Stomach smooth muscle (tissue), 2 donors: ENCODE measurements at regions not wholly inside any gene's neighbourhood (a gene's known extent, or its start where the extent isn't known, plus 50 kb on each side); places are given as distances from the start of the nearest gene placed in this dataset.
"Not testable (repeated sequence)": the region's sequence is repeated elsewhere in the genome, so short reads cannot be mapped to it uniquely, and the experiment has no call there.

ENCODE experiments used
- H3K27ac ChIP-seq: one replicate; pipeline ENCODE4 v1.7.0; 2013; ENCODE audit warnings: mild to moderate bottlenecking, low read length, inconsistent platforms
- H3K27me3 ChIP-seq, 2 donors: one replicate each; pipeline ENCODE4 v1.7.0; 2013; ENCODE audit warnings: low read length in 2 of 2; ENCODE audit not compliant: insufficient read depth in 2 of 2, control insufficient read depth in 1 of 2
- H3K36me3 ChIP-seq, 2 donors: one replicate each; pipeline ENCODE4 v1.7.0; 2013; ENCODE audit warnings: low read length in 2 of 2; ENCODE audit not compliant: control insufficient read depth in 2 of 2, insufficient read depth in 2 of 2
- H3K4me1 ChIP-seq: one replicate; pipeline ENCODE4 v1.7.0; 2013; ENCODE audit warnings: low read length; ENCODE audit not compliant: control insufficient read depth, insufficient read depth
- H3K4me3 ChIP-seq, 2 donors: one replicate each; pipeline ENCODE4 v1.7.0; 2013; ENCODE audit warnings: low read length in 2 of 2
- H3K9ac ChIP-seq, 2 donors: one replicate each; pipeline ENCODE4 v1.7.0; 2013; ENCODE audit warnings: low read length in 2 of 2, mild to moderate bottlenecking in 1 of 2
- H3K9me3 ChIP-seq, 2 donors: one replicate each; pipeline ENCODE4 v1.7.0; 2013; ENCODE audit warnings: low read length in 2 of 2; ENCODE audit not compliant: control insufficient read depth in 2 of 2
- donor health status: healthy.
- donor health status: Pancreatic carcinoma.

DNA sequence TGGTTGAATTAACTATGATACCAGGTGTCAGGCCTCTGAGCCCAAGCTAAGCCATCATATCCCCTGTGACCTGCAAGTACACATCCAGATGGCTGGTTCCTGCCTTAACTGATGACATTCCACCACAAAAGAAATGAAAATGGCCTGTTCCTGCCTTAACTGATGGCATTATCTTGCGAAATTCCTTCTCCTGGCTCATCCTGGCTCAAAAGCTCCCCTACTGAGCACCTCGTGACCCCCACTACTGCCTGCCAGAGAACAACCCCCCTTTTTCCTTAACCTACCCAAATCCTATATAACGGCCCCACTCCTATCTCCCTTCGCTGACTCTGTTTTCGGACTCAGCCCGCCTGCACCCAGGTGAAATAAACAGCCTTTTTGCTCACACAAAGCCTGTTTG lies 1671.4 kb downstream of the C4orf33 start:
- not testable (repeated sequence) for H3K9me3 ChIP-seq, H3K27ac ChIP-seq

DNA sequence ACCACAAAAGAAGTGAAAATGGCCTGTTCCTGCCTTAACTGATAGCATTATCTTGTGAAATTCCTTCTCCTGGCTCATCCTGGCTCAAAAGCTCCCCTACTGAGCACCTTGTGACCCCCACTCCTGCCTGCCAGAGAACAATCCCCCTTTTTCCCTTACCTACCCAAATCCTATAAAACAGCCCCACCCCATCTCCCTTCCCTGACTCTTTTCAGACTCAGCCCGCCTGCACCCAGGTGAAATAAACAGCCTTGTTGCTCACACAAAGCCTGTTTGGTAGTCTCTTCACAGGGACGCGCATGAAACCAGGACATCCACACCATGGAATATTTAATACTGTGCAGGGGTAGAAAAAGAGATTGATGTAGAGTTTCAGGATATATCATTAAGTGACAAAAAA lies 1677.0 kb downstream of the C4orf33 start:
- not testable (repeated sequence) for H3K27ac ChIP-seq, H3K4me3 ChIP-seq, H3K9ac ChIP-seq, H3K36me3 ChIP-seq, H3K9me3 ChIP-seq, H3K27me3 ChIP-seq, H3K4me1 ChIP-seq

More for the DNA sequence above, 1671.4 kb downstream of the C4orf33 start:
- not testable (repeated sequence) for H3K9ac ChIP-seq, H3K4me1 ChIP-seq, H3K36me3 ChIP-seq, H3K4me3 ChIP-seq, H3K27me3 ChIP-seq

DNA sequence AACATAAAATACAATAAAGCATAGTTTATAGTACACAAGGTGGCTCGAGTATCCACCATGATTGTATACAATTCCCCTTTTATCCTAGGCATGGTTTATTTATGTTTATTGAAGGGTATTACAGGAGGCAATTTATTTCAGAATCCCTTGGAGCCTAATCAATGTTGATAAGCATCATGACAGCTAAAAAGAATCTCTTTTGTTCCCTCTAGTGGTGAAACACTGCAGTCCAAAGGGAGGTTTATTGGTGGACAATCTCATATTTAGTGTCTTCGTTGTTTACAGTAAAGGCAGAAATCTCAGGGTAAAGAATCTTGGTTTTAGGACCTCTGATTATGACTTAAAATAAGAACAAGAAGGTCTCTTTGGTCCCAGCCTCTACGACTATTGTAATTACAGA lies 1712.5 kb downstream of the C4orf33 start:
- no peaks in the 10 kb centered on the region for H3K36me3 ChIP-seq
- H3K4me1 ChIP-seq = no peaks in the 10 kb centered on the region
- H3K27me3 ChIP-seq = no peaks in the 10 kb centered on the region
- no peak overlapping the region for H3K4me3 ChIP-seq
- no peaks in the 10 kb centered on the region for H3K9me3 ChIP-seq
- H3K9ac ChIP-seq = no peak overlapping the region
- no peak overlapping the region for H3K27ac ChIP-seq

- Histone ChIP-seq H3K36me3 (no peaks in the 10 kb centered on the region), H3K4me3 (no peak overlapping the region), H3K9ac (no peak overlapping the region), H3K4me1 (no peaks in the 10 kb centered on the region), H3K27me3 (no peaks in the 10 kb centered on the region), H3K9me3 (no peaks in the 10 kb centered on the region), H3K27ac (no peak overlapping the region)
These were observed 1716.3 kb downstream of the C4orf33 start for GRCh38 chr4:130812117-130812765.

- no peaks in the 10 kb centered on the region for H3K9me3 ChIP-seq
- no peak overlapping the region for H3K27ac ChIP-seq
- H3K4me3 ChIP-seq = no peak overlapping the region
- no peaks in the 10 kb centered on the region for H3K4me1 ChIP-seq
- H3K27me3 ChIP-seq = no peaks in the 10 kb centered on the region
- H3K9ac ChIP-seq = no peak overlapping the region
- H3K36me3 ChIP-seq = no peaks in the 10 kb centered on the region
These were observed 1718.9 kb downstream of the C4orf33 start for GRCh38 chr4:130814896-130815295.

DNA sequence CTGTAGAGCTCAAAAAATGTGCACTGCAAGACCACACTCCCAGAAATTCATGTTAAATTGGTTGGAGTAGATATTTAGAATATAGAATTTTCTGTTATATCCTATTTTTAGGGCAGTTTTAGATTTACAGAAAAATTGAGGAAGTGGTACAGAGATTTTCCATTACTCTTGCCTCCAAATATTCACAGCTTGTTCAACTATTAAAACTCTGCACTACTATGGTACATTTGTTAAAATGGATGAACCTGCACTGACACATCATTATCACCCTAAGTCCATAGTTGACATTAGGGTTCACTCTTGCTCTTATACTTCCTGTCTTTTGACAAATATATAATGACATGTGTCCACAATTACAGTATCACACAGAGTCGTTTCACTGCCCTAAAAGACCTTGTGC lies 1724.5 kb downstream of the C4orf33 start:
- Histone ChIP-seq H3K36me3 (no peaks in the 10 kb centered on the region), H3K9me3 (no peaks in the 10 kb centered on the region), H3K4me3 (no peak overlapping the region), H3K27ac (no peak overlapping the region), H3K27me3 (no peaks in the 10 kb centered on the region), H3K9ac (no peak overlapping the region), H3K4me1 (no peaks in the 10 kb centered on the region)

GRCh38 chr4:130825284-130825683 lies 1729.3 kb downstream of the C4orf33 start:
- Histone ChIP-seq H3K4me1 (no peaks in the 10 kb centered on the region), H3K36me3 (no peaks in the 10 kb centered on the region), H3K4me3 (no peak overlapping the region), H3K9me3 (no peaks in the 10 kb centered on the region), H3K9ac (no peak overlapping the region), H3K27me3 (no peaks in the 10 kb centered on the region), H3K27ac (no peak overlapping the region)

DNA sequence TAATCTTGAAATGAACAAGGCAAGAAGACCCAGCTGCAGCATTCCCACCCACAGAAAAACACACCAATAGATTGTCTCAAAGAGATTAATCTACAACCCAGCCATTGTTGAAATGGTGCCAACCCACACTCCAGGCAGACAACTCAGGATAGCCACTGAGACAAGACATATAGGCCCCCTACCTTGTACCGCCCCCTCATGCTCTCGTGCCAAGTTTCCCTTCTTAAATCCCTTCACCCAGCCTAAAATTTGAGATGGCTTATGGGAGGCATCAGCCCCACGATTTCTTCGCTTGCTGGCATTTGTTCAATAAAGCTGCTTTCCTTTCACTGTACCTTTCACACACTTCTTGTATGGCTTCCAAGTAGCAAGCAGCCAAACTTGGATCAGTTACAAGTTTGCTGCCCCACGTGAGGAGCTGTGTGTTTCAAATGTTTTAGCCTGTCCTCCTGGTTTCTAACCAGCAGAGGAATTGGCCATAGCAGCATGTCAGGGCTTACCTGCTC lies 1754.1 kb downstream of the C4orf33 start:
- Histone ChIP-seq H3K36me3 (no peaks in the 10 kb centered on the region), H3K27me3 (no peaks in the 10 kb centered on the region), H3K27ac (no peak overlapping the region), H3K4me1 (no peaks in the 10 kb centered on the region), H3K9ac (no peak overlapping the region), H3K4me3 (peak overlapping the region; percentile 29 to 55), H3K9me3 (no peaks in the 10 kb centered on the region)

- Histone ChIP-seq H3K4me3 (no peak overlapping the region), H3K27ac (no peak overlapping the region)
These were observed 1755.2 kb downstream of the C4orf33 start for GRCh38 chr4:130851107-130851506.

DNA sequence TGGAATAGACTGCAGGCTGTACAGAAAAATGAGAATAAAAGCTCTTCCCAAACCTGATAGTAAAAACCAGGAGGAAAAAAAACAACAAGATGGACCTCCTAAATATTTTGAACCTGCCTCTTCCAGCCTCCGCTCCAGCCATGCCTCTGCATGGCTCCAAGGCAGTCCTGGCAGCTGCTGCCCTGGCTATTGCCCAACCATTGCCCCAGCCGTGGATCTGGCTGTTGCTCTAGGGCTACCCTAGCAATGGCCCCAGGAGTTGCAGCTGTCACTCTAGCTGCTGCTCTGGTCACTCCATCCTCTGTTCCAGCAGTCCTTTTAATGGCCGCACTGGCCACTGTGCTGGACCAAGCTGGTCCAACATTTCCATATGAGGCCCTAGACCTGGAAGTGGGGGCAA lies 1756.0 kb downstream of the C4orf33 start:
- Histone ChIP-seq H3K36me3 (no peaks in the 10 kb centered on the region), H3K4me3 (no peak overlapping the region), H3K4me1 (no peaks in the 10 kb centered on the region), H3K27me3 (no peaks in the 10 kb centered on the region), H3K27ac (no peak overlapping the region), H3K9me3 (no peaks in the 10 kb centered on the region), H3K9ac (no peak overlapping the region)

More at GRCh38 chr4:130851107-130851506, 1755.2 kb downstream of the C4orf33 start:
- H3K4me1 ChIP-seq = no peaks in the 10 kb centered on the region
- H3K9ac ChIP-seq = no peak overlapping the region
- no peaks in the 10 kb centered on the region for H3K36me3 ChIP-seq
- no peaks in the 10 kb centered on the region for H3K9me3 ChIP-seq
- H3K27me3 ChIP-seq = no peaks in the 10 kb centered on the region

- no peaks in the 10 kb centered on the region for H3K36me3 ChIP-seq
- H3K9me3 ChIP-seq = peaks cover 0 to 3% of the 10 kb centered on the region in 2 donors
- H3K27ac ChIP-seq = no peak overlapping the region
- H3K27me3 ChIP-seq = no peaks in the 10 kb centered on the region
- H3K4me3 ChIP-seq = no peak overlapping the region
- H3K9ac ChIP-seq = no peak overlapping the region
- H3K4me1 ChIP-seq = no peaks in the 10 kb centered on the region
These were observed 1759.6 kb downstream of the C4orf33 start for GRCh38 chr4:130855533-130855932.
